Effector CD8-positive, alpha-beta T cell (primary cell): ENCODE measurements at regions not wholly inside any gene's neighbourhood (a gene's known extent, or its start where the extent isn't known, plus 50 kb on each side); places are given as distances from the start of the nearest gene placed in this dataset.

Experiments
- DNase-seq: peaks from one replicate; lab custom pipeline; 2025; lab: John Stamatoyannopoulos, UW

GRCh38 chr13:48761256-48761655, 107.5 kb downstream of the CYSLTR2 start:
- DNase-seq = no peak

- peak; percentile 70 for DNase-seq
Observed at GRCh38 chr13:48769107-48769704, 115.5 kb downstream of the CYSLTR2 start.

- DNase-seq = no peak
Observed at GRCh38 chr13:48770372-48770771, 116.6 kb downstream of the CYSLTR2 start.

GRCh38 chr13:48772908-48773307, 119.2 kb downstream of the CYSLTR2 start:
- no peak for DNase-seq

GRCh38 chr13:48773531-48774275, 120.0 kb downstream of the CYSLTR2 start:
- no peak for DNase-seq

GRCh38 chr13:48775285-48775684, 121.6 kb downstream of the CYSLTR2 start:
- no peak for DNase-seq

GRCh38 chr13:48775804-48776203, 122.1 kb downstream of the CYSLTR2 start:
- DNase-seq = no peak

- no peak for DNase-seq
Observed at GRCh38 chr13:48776401-48776800, 122.7 kb downstream of the CYSLTR2 start.

GRCh38 chr13:48778610-48779009, 124.9 kb downstream of the CYSLTR2 start:
- no peak for DNase-seq

- no peak for DNase-seq
Observed at GRCh38 chr13:48780713-48781341, 127.1 kb downstream of the CYSLTR2 start.

GRCh38 chr13:48782429-48782840, 128.7 kb downstream of the CYSLTR2 start:
- no peak for DNase-seq

- no peak for DNase-seq
Observed at GRCh38 chr13:48783181-48783630, 129.5 kb downstream of the CYSLTR2 start.

- no peak for DNase-seq
Observed at GRCh38 chr13:48783695-48784230, 130.0 kb downstream of the CYSLTR2 start.

GRCh38 chr13:48784916-48785548, 131.3 kb downstream of the CYSLTR2 start:
- no peak for DNase-seq

- DNase-seq = no peak
Observed at GRCh38 chr13:48790199-48790598, 136.5 kb downstream of the CYSLTR2 start.

GRCh38 chr13:48790966-48791365, 137.2 kb downstream of the CYSLTR2 start:
- DNase-seq = no peak

- no peak for DNase-seq
Observed at GRCh38 chr13:48797127-48797526, 143.4 kb downstream of the CYSLTR2 start.

GRCh38 chr13:48797761-48798160, 144.0 kb downstream of the CYSLTR2 start:
- no peak for DNase-seq

GRCh38 chr13:48798180-48798579, 144.5 kb downstream of the CYSLTR2 start:
- no peak for DNase-seq

- DNase-seq = no peak
Observed at GRCh38 chr13:48801255-48801654, 147.5 kb downstream of the CYSLTR2 start.

- DNase-seq = no peak
Observed at GRCh38 chr13:48804821-48805601, 151.3 kb downstream of the CYSLTR2 start.

- no peak for DNase-seq
Observed at GRCh38 chr13:48806522-48806921, 152.8 kb downstream of the CYSLTR2 start.
